OCI-LY7 (cell line): ENCODE measurements at regions not wholly inside any gene's neighbourhood (a gene's known extent, or its start where the extent isn't known, plus 50 kb on each side); places are given as distances from the start of the nearest gene placed in this dataset.

Experiments used
- BruUV-seq: library from RNA; stranded (reverse); fragments of 400-500 nt; replicated peaks from 2 replicates; lab custom pipeline; 2021; lab: Mats Ljungman, UMichigan
- CTCF ChIA-PET: fragments of 300-600 bp; sonication (Branson Sonifier 250); formaldehyde crosslinking; loops from one replicate; lab custom pipeline; 2022; ENCODE audit warnings: antibody characterized with exemption; ENCODE audit not compliant: unreplicated experiment; lab: Charles Lee
- POLR2A ChIA-PET: fragments of 300-600 bp; sonication (Branson Sonifier 250); formaldehyde crosslinking; loops from one replicate; lab custom pipeline; 2022; ENCODE audit warnings: antibody characterized with exemption; lab: Charles Lee
- DNase-seq: peaks from one replicate; pipeline ENCODE4 v3.0.0-alpha.2; 2015; ENCODE audit warnings: low spot score
- H2AFZ ChIP-seq: fragments of 200-600 bp; sonication (generic), shearing (Covaris generic); 2 replicates; pipeline ENCODE4 v1.6.1; 2014; ENCODE audit warnings: mild to moderate bottlenecking, antibody characterized with exemption, low read length, moderate library complexity
- H3K27ac ChIP-seq: fragments of 200-600 bp; sonication (generic); 2 replicates; pipeline ENCODE4 v1.5.1; 2014; ENCODE audit warnings: mixed run types, low read depth, mild to moderate bottlenecking, moderate library complexity, low read length, inconsistent platforms; ENCODE audit not compliant: poor library complexity, severe bottlenecking
- H3K36me3 ChIP-seq: fragments of 200-600 bp; sonication (generic); 2 replicates; pipeline ENCODE4 v1.6.1; 2014; ENCODE audit warnings: mild to moderate bottlenecking, antibody characterized with exemption, low read length, moderate library complexity, mixed read lengths; ENCODE audit not compliant: insufficient read depth
- H3K4me1 ChIP-seq: fragments of 200-600 bp; sonication (generic); 2 replicates; pipeline ENCODE4 v1.5.1; 2014; ENCODE audit warnings: mild to moderate bottlenecking, low read length; ENCODE audit not compliant: insufficient read depth, poor library complexity, severe bottlenecking
- H3K4me2 ChIP-seq: fragments of 200-600 bp; sonication (generic); 2 replicates; pipeline ENCODE4 v1.6.1; 2014; ENCODE audit warnings: mild to moderate bottlenecking, low read length
- H3K4me3 ChIP-seq: fragments of 200-600 bp; sonication (generic); 2 replicates; pipeline ENCODE4 v1.5.1; 2014; ENCODE audit warnings: mild to moderate bottlenecking, low read depth, low read length; ENCODE audit not compliant: poor library complexity, severe bottlenecking
- H3K79me2 ChIP-seq: fragments of 200-600 bp; sonication (generic); 2 replicates; pipeline ENCODE4 v1.6.1; 2016; ENCODE audit warnings: low read depth, mild to moderate bottlenecking, low read length, moderate library complexity, mixed read lengths; ENCODE audit not compliant: insufficient read depth
- H3K9me2 ChIP-seq: fragments of 200-600 bp; sonication (generic); 2 replicates; pipeline ENCODE4 v1.6.1; 2016; ENCODE audit warnings: mild to moderate bottlenecking, low read length, mixed read lengths; ENCODE audit not compliant: insufficient read depth
- H3K9me3 ChIP-seq: fragments of 200-600 bp; sonication (generic); 2 replicates; pipeline ENCODE4 v1.6.1; 2014; ENCODE audit warnings: mild to moderate bottlenecking, mixed run types, low read length, mixed read lengths
- H4K20me1 ChIP-seq: fragments of 200-600 bp; sonication (generic); 2 replicates; pipeline ENCODE4 v1.6.1; 2014; ENCODE audit warnings: mild to moderate bottlenecking, antibody characterized with exemption, low read length, moderate library complexity, mixed read lengths; ENCODE audit not compliant: insufficient read depth
- EZH2phosphoT487 ChIP-seq: fragments of 200-600 bp; sonication (generic); IDR thresholded peaks from 2 replicates; pipeline ENCODE4 v1.6.1; 2018; ENCODE audit warnings: low read depth, borderline replicate concordance, mild to moderate bottlenecking, mixed run types, antibody characterized with exemption, low read length, moderate library complexity, mixed read lengths
- intact Hi-C: fragments of 100-400 bp; cut with micrococcal nuclease; formaldehyde crosslinking; loops from one replicate; pipeline ENCODE4 v1.10.0; 2022; ENCODE audit not compliant: unreplicated experiment
- TF ChIP-seq, protein P1 (sequence below): fragments of 200-600 bp; sonication (generic); conservative IDR thresholded peaks from 2 replicates; pipeline ENCODE4 v1.5.1; 2014; ENCODE audit warnings: mild to moderate bottlenecking, antibody characterized with exemption, low read length, moderate library complexity, mixed read lengths

GRCh38 chr1:227447531-227447990, 115.8 kb upstream of the ZNF678 start:
- CTCF ChIA-PET, result no interaction called here
- Histone ChIP-seq H3K79me2 (no peaks in the 10 kb centered on the region), H3K36me3 (no peaks in the 10 kb centered on the region), H2AFZ (no peak overlapping the region), H3K4me2 (no peak overlapping the region), H3K9me2 (no peaks in the 10 kb centered on the region), H3K4me1 (no peaks in the 10 kb centered on the region), H3K4me3 (no peak overlapping the region), H4K20me1 (no peaks in the 10 kb centered on the region), H3K9me3 (no peaks in the 10 kb centered on the region), H3K27ac (no peak overlapping the region)
- POLR2A ChIA-PET, result interaction anchor here (0.7 kb wide), 1 partner anchor 193 kb away, joined by 3 read pairs; no protein-coding TSS in a partner anchor
- no TSS peak for BruUV-seq
- TF ChIP-seq EZH2phosphoT487, result no peak
- TF ChIP-seq, protein P1, sequence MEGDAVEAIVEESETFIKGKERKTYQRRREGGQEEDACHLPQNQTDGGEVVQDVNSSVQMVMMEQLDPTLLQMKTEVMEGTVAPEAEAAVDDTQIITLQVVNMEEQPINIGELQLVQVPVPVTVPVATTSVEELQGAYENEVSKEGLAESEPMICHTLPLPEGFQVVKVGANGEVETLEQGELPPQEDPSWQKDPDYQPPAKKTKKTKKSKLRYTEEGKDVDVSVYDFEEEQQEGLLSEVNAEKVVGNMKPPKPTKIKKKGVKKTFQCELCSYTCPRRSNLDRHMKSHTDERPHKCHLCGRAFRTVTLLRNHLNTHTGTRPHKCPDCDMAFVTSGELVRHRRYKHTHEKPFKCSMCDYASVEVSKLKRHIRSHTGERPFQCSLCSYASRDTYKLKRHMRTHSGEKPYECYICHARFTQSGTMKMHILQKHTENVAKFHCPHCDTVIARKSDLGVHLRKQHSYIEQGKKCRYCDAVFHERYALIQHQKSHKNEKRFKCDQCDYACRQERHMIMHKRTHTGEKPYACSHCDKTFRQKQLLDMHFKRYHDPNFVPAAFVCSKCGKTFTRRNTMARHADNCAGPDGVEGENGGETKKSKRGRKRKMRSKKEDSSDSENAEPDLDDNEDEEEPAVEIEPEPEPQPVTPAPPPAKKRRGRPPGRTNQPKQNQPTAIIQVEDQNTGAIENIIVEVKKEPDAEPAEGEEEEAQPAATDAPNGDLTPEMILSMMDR, result no peak
- DNase-seq, result no peak
- intact Hi-C loops, result no loop called here

- Histone ChIP-seq H3K79me2 (no peaks in the 10 kb centered on the region), H2AFZ (no peak overlapping the region), H3K9me3 (no peaks in the 10 kb centered on the region), H3K4me2 (no peak overlapping the region), H3K36me3 (no peaks in the 10 kb centered on the region), H3K4me1 (no peaks in the 10 kb centered on the region), H4K20me1 (no peaks in the 10 kb centered on the region), H3K4me3 (no peak overlapping the region), H3K9me2 (no peaks in the 10 kb centered on the region), H3K27ac (no peak overlapping the region)
- TF ChIP-seq, protein P1, result no peak
- no peak for TF ChIP-seq EZH2phosphoT487
- DNase-seq, result no peak
- intact Hi-C loops, result no loop called here
- CTCF ChIA-PET, result no interaction called here
- BruUV-seq, result no TSS peak
- POLR2A ChIA-PET, result interaction anchor here (0.6 to 0.7 kb wide), 2 partner anchors 93 to 1498 kb away, joined by 3 read pairs; no protein-coding TSS in a partner anchor
These were observed 117.6 kb upstream of the ZNF678 start for GRCh38 chr1:227445746-227446145.

- intact Hi-C loops, result no loop called here
- DNase-seq, result no peak
- Histone ChIP-seq H3K79me2 (no peaks in the 10 kb centered on the region), H3K4me3 (no peak overlapping the region), H3K4me1 (no peaks in the 10 kb centered on the region), H3K36me3 (no peaks in the 10 kb centered on the region), H3K27ac (no peak overlapping the region), H3K9me2 (no peaks in the 10 kb centered on the region), H3K9me3 (no peaks in the 10 kb centered on the region), H3K4me2 (no peak overlapping the region), H2AFZ (no peak overlapping the region), H4K20me1 (no peaks in the 10 kb centered on the region)
- no TSS peak for BruUV-seq
- CTCF ChIA-PET, result no interaction called here
- POLR2A ChIA-PET, result interaction anchor here (0.6 to 0.7 kb wide), 2 partner anchors 94 to 1498 kb away, joined by 3 read pairs; no protein-coding TSS in a partner anchor
- TF ChIP-seq EZH2phosphoT487, result no peak
- TF ChIP-seq, protein P1, result no peak
These were observed 118.2 kb upstream of the ZNF678 start for GRCh38 chr1:227445092-227445674.
